Inferior parietal cortex (tissue), 1 donor: ENCODE measurements at regions not wholly inside any gene's neighbourhood (a gene's known extent, or its start where the extent isn't known, plus 50 kb on each side); places are given as distances from the start of the nearest gene placed in this dataset.

Experiments
- DNase-seq: peaks from one replicate; pipeline ENCODE4 v3.0.0-alpha.2; 2016; ENCODE audit errors: extremely low spot score

DNA sequence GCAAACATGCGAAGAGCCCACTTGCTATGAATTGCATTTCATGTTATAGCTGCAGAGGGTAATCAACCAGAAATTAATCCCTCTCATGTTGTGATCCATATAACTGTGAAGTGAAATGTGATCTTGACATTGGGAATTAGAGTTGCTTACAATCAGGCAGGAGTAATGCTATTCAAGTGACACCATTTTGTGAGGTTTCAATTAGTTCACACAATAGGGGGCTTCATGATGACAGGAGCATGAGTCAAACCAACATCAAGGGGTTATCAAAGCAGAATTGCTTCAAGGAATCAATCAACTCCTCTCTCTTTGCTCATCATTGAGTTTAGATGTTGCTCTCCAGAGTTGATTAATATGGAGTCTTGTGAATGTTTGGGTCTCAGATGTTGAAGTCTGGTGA is 1585.2 kb upstream of the TENM4 start:
- DNase-seq = no peak

- DNase-seq = no peak
Observed at GRCh38 chr11:81022057-81022456, 1581.2 kb upstream of the TENM4 start.

- DNase-seq = no peak
Observed at GRCh38 chr11:81010631-81011030, 1569.8 kb upstream of the TENM4 start.

DNA sequence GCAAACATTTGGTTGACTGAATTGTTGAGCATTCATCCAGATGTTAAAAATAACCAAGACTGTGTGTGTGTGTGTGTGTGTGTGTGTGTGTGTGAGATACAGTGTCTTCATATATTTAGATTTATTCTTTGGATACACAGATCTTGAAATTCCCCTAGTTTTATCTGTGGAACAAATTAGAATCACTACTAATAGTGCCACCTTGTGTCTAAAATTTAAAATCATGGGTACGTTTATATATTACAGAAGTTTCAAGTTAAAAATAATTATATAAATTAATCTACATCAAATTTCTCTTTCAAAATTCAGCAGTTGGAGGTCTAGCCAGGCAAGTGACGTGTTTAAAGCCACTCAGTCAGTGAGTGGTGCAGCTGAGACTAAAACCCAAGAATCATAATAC is 1566.2 kb upstream of the TENM4 start:
- DNase-seq = peak; percentile 39

DNA sequence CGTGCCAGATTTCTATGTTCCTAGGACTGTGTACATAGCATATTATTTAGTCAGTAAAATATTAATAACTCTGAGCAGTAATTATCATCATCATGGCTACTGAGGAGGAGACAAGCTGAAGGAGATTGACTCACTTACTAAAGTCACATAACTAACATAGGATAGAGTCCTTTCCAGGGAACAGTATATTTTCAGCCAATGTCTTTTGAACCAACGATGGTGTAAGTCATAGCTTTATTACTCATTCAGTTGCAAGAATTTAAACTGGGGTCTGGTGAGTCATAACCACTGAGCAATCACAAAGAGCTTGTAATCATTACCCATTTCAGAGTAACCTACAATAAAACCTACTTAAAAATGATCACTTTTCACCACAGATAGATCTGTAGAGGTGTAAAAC is 1564.8 kb upstream of the TENM4 start:
- DNase-seq = no peak

DNA sequence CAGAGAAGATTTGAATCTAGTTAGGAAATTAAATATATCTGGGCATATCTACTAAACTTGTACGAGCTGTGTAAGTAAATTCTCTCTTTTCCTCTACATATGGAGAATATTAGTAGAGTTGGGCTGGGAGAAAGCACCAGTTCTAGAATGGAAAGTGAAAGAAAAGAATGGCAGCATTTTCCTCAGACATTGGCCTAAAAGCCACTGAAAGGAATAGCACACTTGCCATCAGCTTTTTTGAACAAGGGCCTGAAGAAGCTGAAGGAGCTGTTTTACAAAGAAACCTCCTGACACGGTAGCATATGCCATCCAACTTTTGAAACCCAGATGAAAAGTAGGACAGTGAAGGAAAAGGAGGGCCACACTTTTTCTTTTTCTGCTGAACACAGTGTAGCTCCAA is 1563.7 kb upstream of the TENM4 start:
- no peak for DNase-seq

DNA sequence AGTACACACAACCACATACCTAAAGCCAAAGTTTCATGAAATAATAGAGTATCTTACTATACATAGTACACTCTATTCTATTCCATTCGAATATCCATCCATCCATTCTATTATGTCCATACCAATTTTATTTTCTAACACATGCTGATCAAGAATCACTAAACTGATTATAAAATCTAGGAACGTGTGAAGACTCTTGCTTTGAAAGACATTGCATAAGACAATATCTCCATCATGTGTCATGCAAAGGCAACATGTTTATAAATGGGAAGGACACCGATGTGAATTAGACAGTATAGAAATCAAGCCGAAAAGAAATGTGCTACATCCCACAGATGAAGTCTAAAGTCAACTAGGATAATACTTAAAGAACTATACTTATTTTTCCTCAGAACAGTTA is 1561.5 kb upstream of the TENM4 start:
- DNase-seq = no peak

DNA sequence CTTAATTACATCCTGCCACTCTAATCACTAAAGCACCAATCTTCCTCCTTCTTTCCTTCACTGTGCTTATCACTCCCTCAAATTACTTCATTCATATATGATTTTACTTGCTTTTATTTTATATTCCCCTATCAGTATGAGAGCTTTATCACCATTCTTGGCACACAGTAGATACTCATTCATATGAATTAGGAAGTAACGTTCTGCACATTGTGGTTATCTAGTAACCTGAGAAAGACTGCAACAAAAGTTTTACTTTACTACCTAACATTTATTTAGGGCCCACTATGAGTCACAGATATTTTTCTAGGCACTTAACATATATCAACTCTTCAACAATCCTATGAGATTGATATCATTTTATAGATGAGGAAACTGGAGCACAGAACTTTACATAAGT is 1559.9 kb upstream of the TENM4 start:
- DNase-seq = no peak

DNA sequence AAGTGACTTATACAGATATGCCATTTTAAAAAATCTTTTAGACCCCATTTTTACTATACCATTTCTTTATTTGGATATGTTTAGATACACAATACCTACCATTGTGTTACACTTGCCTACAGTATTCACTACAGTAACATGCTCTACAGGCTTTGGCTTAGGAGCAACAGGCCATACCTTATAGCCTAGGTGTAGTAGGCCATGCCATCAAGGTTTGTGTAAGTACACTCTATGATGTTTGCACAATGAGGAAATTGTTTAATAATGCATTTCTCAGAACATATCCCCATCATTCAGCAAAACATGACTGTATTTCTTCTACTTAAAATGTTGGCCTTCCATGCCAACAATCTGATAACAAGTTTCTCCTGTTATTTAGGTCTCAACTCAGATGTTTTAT is 1559.5 kb upstream of the TENM4 start:
- DNase-seq = no peak

- DNase-seq = no peak
Observed at GRCh38 chr11:80995523-80995922, 1554.7 kb upstream of the TENM4 start.

DNA sequence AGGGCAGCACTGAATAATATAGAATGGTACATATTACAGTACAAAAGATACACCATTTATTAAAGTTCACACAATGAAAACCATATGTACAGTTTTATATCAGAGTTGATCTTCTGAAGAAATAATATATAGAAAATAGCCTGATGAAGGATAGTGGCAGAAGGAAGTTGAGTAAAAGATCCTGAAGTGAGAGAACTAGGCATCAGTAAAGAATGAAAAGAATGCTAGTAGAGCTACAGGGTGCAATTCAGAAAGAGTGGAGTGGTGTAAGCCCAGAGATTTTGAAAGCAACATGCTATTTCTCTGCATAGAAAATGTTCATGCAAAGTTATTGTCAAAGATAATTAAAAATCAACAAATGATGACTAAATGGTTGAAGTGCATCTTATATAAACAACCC is 1552.7 kb upstream of the TENM4 start:
- no peak for DNase-seq

DNA sequence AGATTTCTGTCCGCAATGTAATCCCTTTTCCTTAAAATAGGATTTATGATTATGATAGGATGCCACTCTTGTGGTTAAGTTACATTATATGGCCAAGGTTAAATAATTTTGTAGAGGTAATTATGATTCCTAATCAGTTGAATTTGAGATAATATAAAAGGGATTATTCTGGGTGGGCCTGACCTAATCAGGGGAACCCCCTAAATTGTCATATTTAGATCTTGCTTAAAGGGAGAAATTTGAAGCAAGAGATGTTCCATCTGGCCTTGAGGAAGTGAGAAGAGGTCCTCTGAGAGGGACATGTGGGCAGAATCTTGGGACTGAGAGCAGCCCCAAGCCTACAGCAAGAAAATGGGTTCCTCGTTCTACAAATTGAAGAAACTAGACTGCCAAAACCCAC is 1550.1 kb upstream of the TENM4 start:
- DNase-seq = no peak

DNA sequence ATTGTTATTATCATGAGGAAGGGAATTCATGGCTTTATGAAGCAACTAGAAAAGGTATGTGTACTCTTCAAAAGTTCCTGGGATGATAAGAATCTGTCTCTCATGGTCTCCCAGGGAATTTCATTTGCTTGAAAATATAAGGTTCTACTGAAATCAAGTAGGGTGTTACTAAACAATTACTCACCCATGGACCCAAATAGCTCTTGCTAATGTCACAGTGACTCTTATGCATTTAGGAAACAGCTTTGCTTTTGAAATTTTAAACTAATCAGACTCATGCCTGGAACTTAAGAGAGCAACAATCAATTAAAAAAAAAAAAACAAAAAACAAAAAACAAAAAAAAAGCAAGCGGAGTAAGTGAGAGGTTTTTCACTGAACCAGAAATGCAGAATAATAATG is 1546.3 kb upstream of the TENM4 start:
- DNase-seq = no peak

- DNase-seq = no peak
Observed at GRCh38 chr11:80986421-80987074, 1545.7 kb upstream of the TENM4 start.

GRCh38 chr11:80980227-80980626 is 1539.4 kb upstream of the TENM4 start:
- DNase-seq = no peak

DNA sequence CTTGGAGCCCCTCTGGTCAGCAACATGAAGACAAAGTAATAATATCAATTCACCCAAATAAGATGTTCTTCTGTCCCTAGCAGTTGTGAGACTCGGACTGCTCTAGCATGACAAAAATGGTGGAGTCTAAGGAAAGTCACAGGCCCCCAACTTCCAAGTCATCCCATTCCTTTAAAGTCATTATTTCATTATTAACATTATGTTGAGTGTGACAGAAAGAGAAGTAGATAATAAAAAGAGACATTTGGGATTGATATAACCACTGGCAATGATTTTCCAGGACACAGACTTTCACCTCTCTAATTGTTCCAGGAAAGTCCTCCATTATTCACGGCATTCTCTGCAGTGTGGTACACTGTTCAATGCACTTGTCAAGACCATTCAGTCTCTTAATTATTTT is 1533.0 kb upstream of the TENM4 start:
- DNase-seq = no peak

DNA sequence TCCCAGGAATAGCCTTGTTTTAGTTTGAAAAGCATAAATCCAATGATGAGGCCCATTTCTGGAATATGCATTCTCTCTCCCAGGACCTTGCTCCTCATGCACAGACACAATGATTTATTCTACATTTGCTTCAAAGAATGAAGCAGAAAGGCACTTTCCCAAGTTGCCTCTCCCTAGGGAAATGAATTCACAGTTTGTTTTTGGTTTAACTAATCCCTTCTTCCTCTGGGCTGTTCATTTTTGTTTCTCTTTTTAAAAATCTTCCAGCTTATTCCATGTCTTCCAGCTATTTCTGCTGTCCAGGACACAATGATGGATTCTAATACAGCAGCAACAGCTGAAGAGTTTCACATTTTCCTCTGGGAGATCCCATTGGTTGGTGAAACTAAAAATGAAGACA is 1529.2 kb upstream of the TENM4 start:
- DNase-seq = no peak

GRCh38 chr11:80967649-80968048 is 1526.8 kb upstream of the TENM4 start:
- no peak for DNase-seq

GRCh38 chr11:80960381-80961029 is 1519.7 kb upstream of the TENM4 start:
- DNase-seq = no peak

DNA sequence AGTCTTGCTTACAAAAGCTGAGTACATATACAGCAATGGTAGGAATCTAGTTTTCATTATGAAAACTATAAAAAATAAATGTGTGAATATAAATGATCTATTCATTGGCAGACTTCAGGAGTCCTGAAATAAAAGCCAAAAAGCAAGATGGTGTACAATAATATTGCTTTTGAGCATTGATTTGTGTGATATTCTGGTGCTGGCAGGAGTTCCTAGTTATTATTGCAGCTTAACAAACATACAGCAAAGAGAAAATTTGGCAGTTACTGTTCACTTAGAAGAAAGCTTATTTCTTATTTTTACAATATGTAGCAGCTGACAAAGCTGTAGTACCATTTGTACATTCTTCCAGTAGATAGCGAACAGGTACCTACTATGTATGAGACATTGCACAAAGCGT is 1518.9 kb upstream of the TENM4 start:
- DNase-seq = no peak

DNA sequence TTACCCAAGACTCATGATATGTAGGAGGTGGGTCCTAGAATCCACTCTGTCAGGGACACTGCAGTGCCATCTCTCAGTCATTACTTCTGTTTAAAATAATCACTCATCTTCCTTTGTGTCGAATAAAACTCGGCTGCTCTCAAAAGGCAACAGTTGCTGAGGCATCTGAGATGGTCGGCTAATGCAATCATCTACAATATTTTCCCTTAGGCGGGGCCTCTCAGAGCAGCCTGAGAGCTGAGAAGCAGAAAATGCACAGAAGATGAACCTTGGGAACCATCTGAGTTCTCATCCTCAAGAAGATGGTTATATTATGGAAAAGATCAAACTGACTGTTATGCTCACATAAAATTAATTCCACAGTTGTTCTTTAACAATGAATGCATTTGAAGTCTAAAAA is 1518.2 kb upstream of the TENM4 start:
- no peak for DNase-seq

GRCh38 chr11:80958361-80958760 is 1517.5 kb upstream of the TENM4 start:
- no peak for DNase-seq

DNA sequence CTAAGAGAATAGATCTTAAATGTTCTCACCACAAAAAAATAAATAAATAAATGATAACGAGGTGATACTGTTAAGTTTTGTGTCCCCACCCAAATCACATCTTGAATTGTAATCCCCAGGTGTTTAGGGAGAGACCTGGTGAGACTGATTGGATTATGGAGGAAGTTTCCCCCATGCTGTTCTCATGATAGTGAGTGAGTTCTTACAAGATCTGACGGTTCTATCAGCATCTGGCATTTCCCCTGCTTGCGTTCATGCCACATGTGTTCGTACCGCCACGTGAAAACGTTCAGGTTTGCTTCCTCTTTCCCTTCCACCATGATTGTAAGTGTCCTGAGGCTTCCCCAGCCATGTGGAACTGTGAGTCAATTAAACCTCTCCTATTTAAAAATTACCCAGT is 1514.8 kb upstream of the TENM4 start:
- DNase-seq = no peak

DNA sequence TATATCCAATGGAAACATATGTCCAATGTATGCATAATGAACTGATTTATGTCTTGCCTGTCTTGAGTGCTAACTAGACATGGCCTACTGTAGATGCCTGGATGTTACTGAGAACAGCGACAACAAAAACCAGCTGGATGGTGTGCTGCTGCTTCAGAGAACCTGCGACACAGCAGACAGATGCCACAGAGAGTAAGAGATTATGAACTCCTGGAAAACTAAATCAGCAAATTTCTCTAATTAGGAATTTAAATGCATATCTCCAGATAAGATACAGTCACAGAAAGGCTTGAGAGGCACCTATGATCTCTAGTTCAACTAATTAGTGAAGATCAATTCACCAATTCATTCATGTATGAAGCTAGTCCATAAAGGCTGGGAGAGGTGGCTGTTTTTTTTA is 1508.0 kb upstream of the TENM4 start:
- DNase-seq = no peak
